ENCODE measurements at regions not wholly inside any gene's neighbourhood (a gene's known extent, or its start where the extent isn't known, plus 50 kb on each side); places are given as distances from the start of the nearest gene placed in this dataset.
"Not testable (repeated sequence)": the region's sequence is repeated elsewhere in the genome, so short reads cannot be mapped to it uniquely, and the experiment has no call there.

GRCh38 chr1:111063595-111063994 lies 76.3 kb downstream of the DRAM2 start:
- H3K4me3 ChIP-seq = no peak overlapping the region

DNA sequence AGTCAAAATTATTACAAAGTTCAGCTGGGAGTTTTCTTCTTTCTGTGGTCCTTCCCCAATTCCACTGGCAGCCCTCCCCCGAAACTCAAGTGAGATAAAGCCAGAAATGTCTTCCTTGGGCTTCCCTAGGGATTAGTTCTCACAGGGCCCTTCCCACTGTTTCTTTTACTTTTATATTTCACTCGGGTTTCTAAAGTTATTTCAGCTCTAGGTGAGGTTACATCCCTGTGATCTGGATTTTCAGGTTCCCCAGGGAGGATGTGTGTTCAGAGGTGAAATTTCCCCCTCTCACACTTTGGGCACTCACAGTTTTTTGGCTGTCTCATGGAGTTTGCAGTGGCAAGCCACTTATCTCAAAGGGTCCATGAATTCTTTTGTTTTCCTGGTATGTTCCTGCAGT lies 77.3 kb downstream of the DRAM2 start:
- H3K27ac ChIP-seq = no peak overlapping the region
- no peak for DNase-seq (ENCODE audit: low spot score)
- no peaks in the 10 kb centered on the region for H3K4me1 ChIP-seq
- TF ChIP-seq, protein P1, sequence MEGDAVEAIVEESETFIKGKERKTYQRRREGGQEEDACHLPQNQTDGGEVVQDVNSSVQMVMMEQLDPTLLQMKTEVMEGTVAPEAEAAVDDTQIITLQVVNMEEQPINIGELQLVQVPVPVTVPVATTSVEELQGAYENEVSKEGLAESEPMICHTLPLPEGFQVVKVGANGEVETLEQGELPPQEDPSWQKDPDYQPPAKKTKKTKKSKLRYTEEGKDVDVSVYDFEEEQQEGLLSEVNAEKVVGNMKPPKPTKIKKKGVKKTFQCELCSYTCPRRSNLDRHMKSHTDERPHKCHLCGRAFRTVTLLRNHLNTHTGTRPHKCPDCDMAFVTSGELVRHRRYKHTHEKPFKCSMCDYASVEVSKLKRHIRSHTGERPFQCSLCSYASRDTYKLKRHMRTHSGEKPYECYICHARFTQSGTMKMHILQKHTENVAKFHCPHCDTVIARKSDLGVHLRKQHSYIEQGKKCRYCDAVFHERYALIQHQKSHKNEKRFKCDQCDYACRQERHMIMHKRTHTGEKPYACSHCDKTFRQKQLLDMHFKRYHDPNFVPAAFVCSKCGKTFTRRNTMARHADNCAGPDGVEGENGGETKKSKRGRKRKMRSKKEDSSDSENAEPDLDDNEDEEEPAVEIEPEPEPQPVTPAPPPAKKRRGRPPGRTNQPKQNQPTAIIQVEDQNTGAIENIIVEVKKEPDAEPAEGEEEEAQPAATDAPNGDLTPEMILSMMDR (IDR thresholded peaks at IDR 0.05) = no peak
- no peaks in the 10 kb centered on the region for H3K36me3 ChIP-seq
- H3K27me3 ChIP-seq = no peaks in the 10 kb centered on the region
- H3K9me3 ChIP-seq = peaks cover 5 to 43% of the 10 kb centered on the region in 2 donors
- no peak overlapping the region for H3K4me3 ChIP-seq

More at GRCh38 chr1:111063595-111063994, 76.3 kb downstream of the DRAM2 start:
- Histone ChIP-seq H3K9me3 (peaks cover 5 to 43% of the 10 kb centered on the region in 2 donors), H3K27me3 (no peaks in the 10 kb centered on the region), H3K36me3 (no peaks in the 10 kb centered on the region), H3K27ac (no peak overlapping the region), H3K4me1 (no peaks in the 10 kb centered on the region)
- DNase-seq (ENCODE audit: low spot score) = no peak
- TF ChIP-seq, protein P1 (IDR thresholded peaks at IDR 0.05) = no peak

DNA sequence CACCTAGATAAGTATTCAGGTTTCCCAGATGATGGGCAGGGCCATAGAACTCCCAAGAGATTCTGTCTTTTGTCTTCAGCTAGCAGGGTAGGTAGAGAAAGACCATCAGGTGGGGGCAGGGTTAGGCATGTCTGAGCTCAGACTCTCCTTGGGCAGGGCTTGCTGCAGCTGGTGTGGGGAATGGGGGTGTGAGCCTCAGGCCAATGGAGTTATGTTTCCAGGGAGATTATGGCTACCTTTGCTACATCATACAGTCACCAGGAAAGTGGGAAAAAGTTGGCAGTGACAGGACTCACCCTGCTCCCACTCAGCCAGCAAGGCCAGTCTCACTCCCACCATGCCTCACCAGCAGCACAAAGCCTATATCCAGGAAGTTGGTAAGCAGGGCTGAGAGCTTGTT lies 77.8 kb downstream of the DRAM2 start:
- Histone ChIP-seq H3K27ac (no peak overlapping the region), H3K4me1 (no peaks in the 10 kb centered on the region), H3K36me3 (no peaks in the 10 kb centered on the region), H3K9me3 (peaks cover 5 to 43% of the 10 kb centered on the region in 2 donors), H3K4me3 (no peak overlapping the region), H3K27me3 (no peaks in the 10 kb centered on the region)
- DNase-seq (ENCODE audit: low spot score) = no peak
- TF ChIP-seq, protein P1 (IDR thresholded peaks at IDR 0.05) = no peak

DNA sequence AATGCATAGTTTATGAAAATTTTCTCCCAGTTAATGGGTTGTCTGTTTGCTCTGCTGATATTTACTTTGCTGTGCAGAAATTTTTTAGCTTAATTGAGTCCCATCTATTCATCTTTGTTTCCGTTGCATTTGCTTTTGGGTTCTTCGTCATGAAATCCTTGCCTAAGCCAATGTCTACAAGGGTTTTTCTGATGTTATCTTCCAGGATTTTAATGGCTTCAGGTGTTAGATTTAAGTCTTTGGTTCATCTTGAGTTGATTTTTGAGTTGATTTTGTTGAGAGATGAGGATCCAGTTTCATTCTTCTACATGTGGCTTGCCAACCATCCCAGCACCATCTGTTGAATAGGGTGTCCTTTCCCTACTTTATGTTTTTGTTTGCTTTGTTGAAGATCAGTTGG lies 85.2 kb downstream of the DRAM2 start:
- H3K4me3 ChIP-seq = no peak overlapping the region
- H3K4me1 ChIP-seq = no peaks in the 10 kb centered on the region
- DNase-seq (ENCODE audit: low spot score) = no peak
- TF ChIP-seq, protein P1 (IDR thresholded peaks at IDR 0.05) = no peak
- H3K27ac ChIP-seq = no peak overlapping the region
- H3K36me3 ChIP-seq = no peaks in the 10 kb centered on the region
- H3K9me3 ChIP-seq = no peaks in the 10 kb centered on the region
- H3K27me3 ChIP-seq = no peaks in the 10 kb centered on the region

- Histone ChIP-seq H3K27ac (no peak overlapping the region), H3K4me3 (no peak overlapping the region), H3K36me3 (no peaks in the 10 kb centered on the region), H3K9me3 (no peaks in the 10 kb centered on the region), H3K27me3 (no peaks in the 10 kb centered on the region), H3K4me1 (no peaks in the 10 kb centered on the region)
- DNase-seq (ENCODE audit: low spot score) = no peak
- TF ChIP-seq, protein P1 (IDR thresholded peaks at IDR 0.05) = no peak
These were observed 87.6 kb downstream of the DRAM2 start for GRCh38 chr1:111052246-111052645.

GRCh38 chr1:111048253-111048652 lies 84.5 kb upstream of the LRIF1 start:
- H3K4me1 ChIP-seq; DNase-seq (ENCODE audit: low spot score); H3K9me3 ChIP-seq; H3K36me3 ChIP-seq; H3K4me3 ChIP-seq; H3K27ac ChIP-seq; H3K27me3 ChIP-seq: not testable (repeated sequence)
